ENCODE measurements at regions not wholly inside any gene's neighbourhood (a gene's known extent, or its start where the extent isn't known, plus 50 kb on each side); places are given as distances from the start of the nearest gene placed in this dataset.

DNA sequence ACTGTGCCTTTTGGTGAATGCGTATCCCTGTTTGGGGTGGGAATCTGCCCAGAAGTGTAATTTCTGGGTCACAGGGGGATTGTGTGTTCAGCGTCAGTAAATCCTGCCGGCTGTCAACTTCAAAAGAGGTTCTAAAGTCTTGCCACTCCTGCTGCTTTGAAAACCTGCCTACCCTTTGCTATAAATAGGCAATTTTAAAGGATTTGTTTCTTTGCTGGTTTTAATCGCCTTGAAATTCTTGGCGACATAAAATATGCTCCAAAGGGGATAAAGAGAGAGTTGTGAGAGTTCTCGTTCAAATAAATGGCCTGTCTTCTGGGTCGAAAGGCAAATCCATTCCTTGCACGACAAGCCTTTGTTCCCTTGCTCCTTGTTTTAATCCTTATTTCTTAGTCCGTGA is 143.4 kb downstream of the IRF8 start:
- no TSS peak for BruUV-seq (replicated peaks)
- no peaks in the 10 kb centered on the region for H3K36me3 ChIP-seq (ENCODE audit: control insufficient read depth in 2 of 2, insufficient read depth in 2 of 2, low read length in 1 of 2)
- POLR2A ChIA-PET, result no interaction called here
- intact Hi-C loops (cut with micrococcal nuclease; ENCODE audit: unreplicated experiment), result loop anchor here (10.0 kb wide), 1 partner anchor 472 kb away; the partner anchor contains the start of gene FOXF1
- FAIRE-seq (no peak), ATAC-seq (no peak), DNase-seq (ENCODE audit: low read depth, low spot score) (no peak)
- no peaks in the 10 kb centered on the region for H4K20me1 ChIP-seq (ENCODE audit: control insufficient read depth, insufficient read depth)
- no peak overlapping the region for H3K27ac ChIP-seq (ENCODE audit: control insufficient read depth, insufficient read depth)
- CTCF ChIA-PET, result no interaction called here
- H3K9ac ChIP-seq (ENCODE audit: control insufficient read depth, insufficient read depth, low read length), result no peak overlapping the region
- in situ Hi-C loops (cut with MboI), result loop anchor here (10.0 kb wide), 1 partner anchor 472 kb away; the partner anchor contains the start of gene FOXF1
- no peak overlapping the region for H2AFZ ChIP-seq (ENCODE audit: control insufficient read depth, low read depth, low read length)
- no peaks in the 10 kb centered on the region for H3K4me1 ChIP-seq (ENCODE audit: control insufficient read depth, insufficient read depth, low read length)
- H3K9me3 ChIP-seq (replicated peaks; ENCODE audit: control insufficient read depth, insufficient read depth, low read length), result no peaks in the 10 kb centered on the region
- RAD21 ChIA-PET (ENCODE audit: unreplicated experiment), result interaction anchor here (0.6 kb wide), 1 partner anchor 660 kb away, joined by 4 read pairs; no protein-coding TSS in a partner anchor
- no peak overlapping the region for H3K4me2 ChIP-seq (ENCODE audit: control insufficient read depth, insufficient read depth)
- SMC1A ChIA-PET (ENCODE audit: uncharacterized antibody, unreplicated experiment), result no interaction called here
- no peaks in the 10 kb centered on the region for H3K79me2 ChIP-seq (ENCODE audit: control insufficient read depth, insufficient read depth, low read length)
- WGBS (ENCODE audit: insufficient coverage, insufficient replicate concordance, low lambda C conversion rate, missing lambda C conversion rate), result 41% methylated on average over 9 of the region's 9 CpGs
- H3K4me3 ChIP-seq, result no peak overlapping the region
- peaks cover 0 to 3% of the 10 kb centered on the region in 2 experiments; a peak in 2 of 4 replicates for H3K27me3 ChIP-seq (replicated peaks in 1 of 2; ENCODE audit: control insufficient read depth in 2 of 2, insufficient read depth in 2 of 2, low read length in 1 of 2)
- no peak for TF ChIP-seq STAT3 (IDR thresholded peaks at IDR 0.05; ENCODE audit: low read depth, low read length)
- no peak for TF ChIP-seq JUNB (IDR thresholded peaks at IDR 0.05)
- no peak for TF ChIP-seq CBFB (IDR thresholded peaks at IDR 0.05; ENCODE audit: low read depth)
- no peak for TF ChIP-seq RELA (IDR thresholded peaks at IDR 0.05; ENCODE audit: borderline replicate concordance, partially characterized antibody)
- no peak for TF ChIP-seq TCF12 (IDR thresholded peaks at IDR 0.05; ENCODE audit: low read depth, low read length)
- no peak for TF ChIP-seq SMARCA5 (IDR thresholded peaks at IDR 0.05)
- TF ChIP-seq RFX5 (IDR thresholded peaks at IDR 0.05; ENCODE audit: low read depth, low read length), result no peak
- TF ChIP-seq, protein P1, sequence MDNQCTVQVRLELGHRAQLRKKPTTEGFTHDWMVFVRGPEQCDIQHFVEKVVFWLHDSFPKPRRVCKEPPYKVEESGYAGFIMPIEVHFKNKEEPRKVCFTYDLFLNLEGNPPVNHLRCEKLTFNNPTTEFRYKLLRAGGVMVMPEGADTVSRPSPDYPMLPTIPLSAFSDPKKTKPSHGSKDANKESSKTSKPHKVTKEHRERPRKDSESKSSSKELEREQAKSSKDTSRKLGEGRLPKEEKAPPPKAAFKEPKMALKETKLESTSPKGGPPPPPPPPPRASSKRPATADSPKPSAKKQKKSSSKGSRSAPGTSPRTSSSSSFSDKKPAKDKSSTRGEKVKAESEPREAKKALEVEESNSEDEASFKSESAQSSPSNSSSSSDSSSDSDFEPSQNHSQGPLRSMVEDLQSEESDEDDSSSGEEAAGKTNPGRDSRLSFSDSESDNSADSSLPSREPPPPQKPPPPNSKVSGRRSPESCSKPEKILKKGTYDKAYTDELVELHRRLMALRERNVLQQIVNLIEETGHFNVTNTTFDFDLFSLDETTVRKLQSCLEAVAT (IDR thresholded peaks at IDR 0.05), result no peak
- no peak for TF ChIP-seq CBX3 (IDR thresholded peaks at IDR 0.05; ENCODE audit: borderline replicate concordance, low read depth)
- TF ChIP-seq, protein P2, sequence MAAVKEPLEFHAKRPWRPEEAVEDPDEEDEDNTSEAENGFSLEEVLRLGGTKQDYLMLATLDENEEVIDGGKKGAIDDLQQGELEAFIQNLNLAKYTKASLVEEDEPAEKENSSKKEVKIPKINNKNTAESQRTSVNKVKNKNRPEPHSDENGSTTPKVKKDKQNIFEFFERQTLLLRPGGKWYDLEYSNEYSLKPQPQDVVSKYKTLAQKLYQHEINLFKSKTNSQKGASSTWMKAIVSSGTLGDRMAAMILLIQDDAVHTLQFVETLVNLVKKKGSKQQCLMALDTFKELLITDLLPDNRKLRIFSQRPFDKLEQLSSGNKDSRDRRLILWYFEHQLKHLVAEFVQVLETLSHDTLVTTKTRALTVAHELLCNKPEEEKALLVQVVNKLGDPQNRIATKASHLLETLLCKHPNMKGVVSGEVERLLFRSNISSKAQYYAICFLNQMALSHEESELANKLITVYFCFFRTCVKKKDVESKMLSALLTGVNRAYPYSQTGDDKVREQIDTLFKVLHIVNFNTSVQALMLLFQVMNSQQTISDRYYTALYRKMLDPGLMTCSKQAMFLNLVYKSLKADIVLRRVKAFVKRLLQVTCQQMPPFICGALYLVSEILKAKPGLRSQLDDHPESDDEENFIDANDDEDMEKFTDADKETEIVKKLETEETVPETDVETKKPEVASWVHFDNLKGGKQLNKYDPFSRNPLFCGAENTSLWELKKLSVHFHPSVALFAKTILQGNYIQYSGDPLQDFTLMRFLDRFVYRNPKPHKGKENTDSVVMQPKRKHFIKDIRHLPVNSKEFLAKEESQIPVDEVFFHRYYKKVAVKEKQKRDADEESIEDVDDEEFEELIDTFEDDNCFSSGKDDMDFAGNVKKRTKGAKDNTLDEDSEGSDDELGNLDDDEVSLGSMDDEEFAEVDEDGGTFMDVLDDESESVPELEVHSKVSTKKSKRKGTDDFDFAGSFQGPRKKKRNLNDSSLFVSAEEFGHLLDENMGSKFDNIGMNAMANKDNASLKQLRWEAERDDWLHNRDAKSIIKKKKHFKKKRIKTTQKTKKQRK (IDR thresholded peaks at IDR 0.05; ENCODE audit: low read depth, low read length), result no peak
- no peak for TF ChIP-seq CUX1 (IDR thresholded peaks at IDR 0.05; ENCODE audit: insufficient replicate concordance, low read depth, low read length)
- TF ChIP-seq ZNF274 (IDR thresholded peaks at IDR 0.05; ENCODE audit: insufficient read depth, insufficient read length), result no peak
- TF ChIP-seq GATAD2B (conservative IDR thresholded peaks at IDR 0.05; ENCODE audit: low read depth), result no peak
- no peak for TF ChIP-seq BCL11A (IDR thresholded peaks at IDR 0.05; ENCODE audit: low read depth, low read length)
- no peak for TF ChIP-seq IKZF1 (conservative IDR thresholded peaks at IDR 0.05)
- no peak for TF ChIP-seq HDGF (IDR thresholded peaks at IDR 0.05)
- no peak for TF ChIP-seq NR2C1 (IDR thresholded peaks at IDR 0.05)
- TF ChIP-seq POLR2AphosphoS2 (IDR thresholded peaks at IDR 0.05; ENCODE audit: low read depth, low read length), result no peak

Measured in GM12878 (cell line).